ENCODE measurements at regions not wholly inside any gene's neighbourhood (a gene's known extent, or its start where the extent isn't known, plus 50 kb on each side); places are given as distances from the start of the nearest gene placed in this dataset.

GRCh38 chr10:94230134-94230785 lies 132.5 kb downstream of the NOC3L start:
- Histone ChIP-seq H3K4me3 (no peak overlapping the region), H3K4me1 (peaks cover 0 to 12% (median 2%) of the 10 kb centered on the region in 12 donors), H3K36me3 (peaks cover 0 to 33% (median 0%) of the 10 kb centered on the region in 9 donors), H3K27me3 (no peaks in the 10 kb centered on the region), H3K27ac (no peak overlapping the region), H3K9me3 (peaks cover 0 to 6% (median 0%) of the 10 kb centered on the region in 12 donors)
- WGBS, 4 donors, result 94 to 95% (median 94%) methylated on average over 7 of the region's 7 CpGs
- no peak for DNase-seq
- TF ChIP-seq, protein P1, sequence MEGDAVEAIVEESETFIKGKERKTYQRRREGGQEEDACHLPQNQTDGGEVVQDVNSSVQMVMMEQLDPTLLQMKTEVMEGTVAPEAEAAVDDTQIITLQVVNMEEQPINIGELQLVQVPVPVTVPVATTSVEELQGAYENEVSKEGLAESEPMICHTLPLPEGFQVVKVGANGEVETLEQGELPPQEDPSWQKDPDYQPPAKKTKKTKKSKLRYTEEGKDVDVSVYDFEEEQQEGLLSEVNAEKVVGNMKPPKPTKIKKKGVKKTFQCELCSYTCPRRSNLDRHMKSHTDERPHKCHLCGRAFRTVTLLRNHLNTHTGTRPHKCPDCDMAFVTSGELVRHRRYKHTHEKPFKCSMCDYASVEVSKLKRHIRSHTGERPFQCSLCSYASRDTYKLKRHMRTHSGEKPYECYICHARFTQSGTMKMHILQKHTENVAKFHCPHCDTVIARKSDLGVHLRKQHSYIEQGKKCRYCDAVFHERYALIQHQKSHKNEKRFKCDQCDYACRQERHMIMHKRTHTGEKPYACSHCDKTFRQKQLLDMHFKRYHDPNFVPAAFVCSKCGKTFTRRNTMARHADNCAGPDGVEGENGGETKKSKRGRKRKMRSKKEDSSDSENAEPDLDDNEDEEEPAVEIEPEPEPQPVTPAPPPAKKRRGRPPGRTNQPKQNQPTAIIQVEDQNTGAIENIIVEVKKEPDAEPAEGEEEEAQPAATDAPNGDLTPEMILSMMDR (IDR thresholded peaks at IDR 0.05), result no peak
- TF ChIP-seq POLR2A (IDR thresholded peaks at IDR 0.05), result no peak
- ATAC-seq, result no peak
- intact Hi-C loops (cut with DNase I), result no loop called here

GRCh38 chr10:94232711-94233383 lies 129.9 kb downstream of the NOC3L start:
- ATAC-seq, result no peak
- WGBS, 4 donors, result 52 to 90% (median 74%) methylated on average over 2 of the region's 2 CpGs
- no peak for TF ChIP-seq POLR2A (IDR thresholded peaks at IDR 0.05)
- TF ChIP-seq, protein P1 (IDR thresholded peaks at IDR 0.05), result no peak

GRCh38 chr10:94235461-94235860 lies 127.3 kb downstream of the NOC3L start:
- peak overlapping the region in 2 of 12 donors; percentile 9 to 11 for H3K27ac ChIP-seq
- ATAC-seq (no peak), DNase-seq (no peak)
- intact Hi-C loops (cut with DNase I), result no loop called here
- TF ChIP-seq, protein P1 (IDR thresholded peaks at IDR 0.05), result no peak
- H3K4me1 ChIP-seq, result peaks cover 0 to 2% (median 0%) of the 10 kb centered on the region in 12 donors
- no peak overlapping the region for H3K4me3 ChIP-seq
- H3K36me3 ChIP-seq, result peaks cover 0 to 61% (median 0%) of the 10 kb centered on the region in 9 donors
- 71 to 75% (median 74%) methylated on average over 1 of the region's 1 CpG for WGBS, 4 donors
- H3K9me3 ChIP-seq, result no peaks in the 10 kb centered on the region
- H3K27me3 ChIP-seq, result no peaks in the 10 kb centered on the region

More at GRCh38 chr10:94232711-94233383, 129.9 kb downstream of the NOC3L start:
- intact Hi-C loops (cut with DNase I), result no loop called here
- DNase-seq, result no peak
- no peaks in the 10 kb centered on the region for H3K27me3 ChIP-seq
- peaks cover 0 to 52% (median 0%) of the 10 kb centered on the region in 9 donors for H3K36me3 ChIP-seq
- H3K27ac ChIP-seq, result no peak overlapping the region
- H3K4me1 ChIP-seq, result peaks cover 0 to 2% (median 0%) of the 10 kb centered on the region in 12 donors
- no peak overlapping the region for H3K4me3 ChIP-seq
- H3K9me3 ChIP-seq, result peaks cover 0 to 6% (median 0%) of the 10 kb centered on the region in 12 donors

DNA sequence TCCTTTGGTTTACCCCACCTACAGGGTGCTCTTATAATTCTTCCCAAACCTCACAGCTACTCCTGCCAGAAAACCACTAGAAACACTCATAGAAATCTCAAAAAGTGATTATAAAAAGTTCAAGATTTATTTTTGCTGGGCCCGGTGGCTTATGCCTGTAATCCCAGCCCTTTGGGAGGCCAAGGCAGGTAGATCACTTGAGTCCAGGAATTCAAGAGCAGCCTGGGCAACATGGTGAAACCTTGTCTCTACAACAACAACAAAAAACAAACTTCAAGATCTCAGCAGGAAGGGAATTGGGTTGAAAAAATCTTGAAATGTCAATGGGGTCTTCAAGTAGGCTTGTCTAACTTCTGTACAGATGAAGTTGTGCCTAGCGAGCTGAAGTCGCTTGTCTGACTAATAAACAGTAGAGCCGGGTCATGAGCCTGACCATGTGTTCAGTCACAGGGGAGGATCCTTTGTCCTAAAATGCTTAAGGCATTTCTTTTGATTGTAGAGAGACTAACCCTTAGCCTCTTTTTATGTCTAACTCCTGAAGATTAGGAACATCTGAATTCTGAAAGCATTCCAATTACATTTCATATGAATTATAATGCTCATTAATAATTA lies 124.6 kb downstream of the NOC3L start:
- WGBS, 4 donors, result 66 to 88% (median 75%) methylated on average over 4 of the region's 4 CpGs
- TF ChIP-seq, protein P1 (IDR thresholded peaks at IDR 0.05), result no peak
- no peak for TF ChIP-seq POLR2A (IDR thresholded peaks at IDR 0.05)
- intact Hi-C loops (cut with DNase I), result no loop called here

More for the DNA sequence above, 124.6 kb downstream of the NOC3L start:
- ATAC-seq, result no peak
- peaks cover 0 to 66% (median 0%) of the 10 kb centered on the region in 9 donors for H3K36me3 ChIP-seq
- DNase-seq, result no peak
- peak overlapping the region in 1 of 12 donors; percentile 9 for H3K27ac ChIP-seq
- no peaks in the 10 kb centered on the region for H3K9me3 ChIP-seq
- H3K4me1 ChIP-seq, result peaks cover 0 to 2% (median 0%) of the 10 kb centered on the region in 12 donors
- no peak overlapping the region for H3K4me3 ChIP-seq
- H3K27me3 ChIP-seq, result no peaks in the 10 kb centered on the region

All from heart left ventricle (tissue), 16 donors.